Panc1 (cell line): ENCODE measurements at regions not wholly inside any gene's neighbourhood (a gene's known extent, or its start where the extent isn't known, plus 50 kb on each side); places are given as distances from the start of the nearest gene placed in this dataset.
"Not testable (repeated sequence)": the region's sequence is repeated elsewhere in the genome, so short reads cannot be mapped to it uniquely, and the experiment has no call there.

ENCODE experiments used
- ATAC-seq: fragments of 200-7000 bp; cut with Tn5 transposase; 2 replicates; pipeline ENCODE4 v1.9.1; 2020; ENCODE audit warnings: mild to moderate bottlenecking, moderate library complexity
- BruUV-seq: library from RNA; stranded (reverse); fragments of 400-500 nt; replicated peaks from 2 replicates; lab custom pipeline; 2021; lab: Mats Ljungman, UMichigan
- CTCF ChIA-PET: fragments of 300-600 bp; sonication (Branson Sonifier 250); formaldehyde crosslinking; loops from one replicate; lab custom pipeline; 2022; ENCODE audit warnings: antibody characterized with exemption; lab: Charles Lee
- POLR2A ChIA-PET: fragments of 300-600 bp; sonication (Branson Sonifier 250); formaldehyde crosslinking; loops from one replicate; lab custom pipeline; 2022; ENCODE audit warnings: antibody characterized with exemption; lab: Charles Lee
- DNase-seq: peaks from one replicate; pipeline ENCODE4 v3.0.0-alpha.2; 2010; ENCODE audit warnings: low read depth, low spot score
- H3K27ac ChIP-seq: 2 replicates; pipeline ENCODE4 v1.5.1; 2011; ENCODE audit warnings: mild to moderate bottlenecking, low read length, inconsistent platforms
- H3K27me3 ChIP-seq: fragments of 200-500 bp; sonication (Bioruptor generic); 2 replicates; pipeline ENCODE4 v1.6.0; 2014; ENCODE audit warnings: low read length, inconsistent platforms; ENCODE audit not compliant: control insufficient read depth, insufficient read depth
- H3K36me3 ChIP-seq: fragments of 200-500 bp; sonication (Bioruptor generic); 2 replicates; pipeline ENCODE4 v1.5.1; 2014; ENCODE audit warnings: inconsistent platforms, mild to moderate bottlenecking, low read length, moderate library complexity; ENCODE audit not compliant: control insufficient read depth, insufficient read depth
- H3K4me1 ChIP-seq: 2 replicates; pipeline ENCODE4 v1.5.1; 2011; ENCODE audit warnings: inconsistent platforms, mild to moderate bottlenecking, low read length, moderate library complexity; ENCODE audit not compliant: control insufficient read depth, insufficient read depth
- H3K4me3 ChIP-seq, 2 experiments: 2 replicates each; pipeline ENCODE4 v1.5.1; 2011 to 2012; ENCODE audit warnings: low read depth in 2 of 2, low read length in 2 of 2, mild to moderate bottlenecking in 2 of 2, inconsistent platforms in 1 of 2, moderate library complexity in 1 of 2
- H3K9me3 ChIP-seq: fragments of 200-500 bp; sonication (Bioruptor generic); 2 replicates; pipeline ENCODE4 v1.5.1; 2014; ENCODE audit warnings: low read depth, mild to moderate bottlenecking, inconsistent platforms, low read length, moderate library complexity; ENCODE audit not compliant: control insufficient read depth, insufficient read depth
- CTCF ChIP-seq: fragments of 450-650 bp; IDR thresholded peaks from 2 replicates; pipeline ENCODE4 v1.5.1; 2017; ENCODE audit warnings: mild to moderate bottlenecking
- POLR2AphosphoS5 ChIP-seq: IDR thresholded peaks from 2 replicates; pipeline ENCODE4 v1.6.1; 2012; ENCODE audit warnings: mild to moderate bottlenecking, low read depth, low read length, moderate library complexity
- REST ChIP-seq, 2 experiments: IDR thresholded peaks; 2 replicates each; pipeline ENCODE4 v1.6.1; 2011 to 2012; ENCODE audit warnings: low read depth in 2 of 2, control low read depth in 1 of 2, low read length in 1 of 2, mild to moderate bottlenecking in 1 of 2, moderate library complexity in 1 of 2; ENCODE audit not compliant: insufficient read depth in 1 of 2
- SIN3A ChIP-seq: IDR thresholded peaks from 2 replicates; pipeline ENCODE4 v1.6.1; 2012; ENCODE audit warnings: low read depth, mild to moderate bottlenecking, low read length, moderate library complexity, borderline replicate concordance; ENCODE audit not compliant: insufficient read depth
- TCF7L2 ChIP-seq: IDR thresholded peaks from 2 replicates; pipeline ENCODE4 v1.6.1; 2011; ENCODE audit warnings: mild to moderate bottlenecking, low read depth, low read length, inconsistent platforms
- in situ Hi-C: cut with HindIII; loops from 2 replicates; pipeline ENCODE4 v1.10.0; 2016; ENCODE audit warnings: low sequenced_read_pairs, low pct_unique_long_range_greater_than_20kb
- intact Hi-C: fragments of 100-400 bp; cut with micrococcal nuclease; formaldehyde crosslinking; loops from one replicate; pipeline ENCODE4 v1.10.0; 2022; ENCODE audit not compliant: unreplicated experiment

- Histone ChIP-seq H3K4me1 (no peaks in the 10 kb centered on the region), H3K36me3 (no peaks in the 10 kb centered on the region), H3K4me3 (no peak overlapping the region), H3K9me3 (no peaks in the 10 kb centered on the region), H3K27ac (no peak overlapping the region), H3K27me3 (no peaks in the 10 kb centered on the region)
- ATAC-seq (no peak), DNase-seq (no peak)
- POLR2A ChIA-PET, result no interaction called here
- BruUV-seq, result no TSS peak
- CTCF ChIA-PET, result no interaction called here
- TF ChIP-seq CTCF (no peak), TCF7L2 (no peak), REST (IDR thresholded peaks at IDR 0.05; ENCODE audit: insufficient read depth in 1 of 2, low read depth in 2 of 2, low read length in 1 of 2) (no peak), SIN3A (no peak), POLR2AphosphoS5 (no peak)
- intact Hi-C loops (no loop called here), in situ Hi-C loops (no loop called here)
These were observed 1777.1 kb downstream of the OLFM4 start for GRCh38 chr13:54805743-54806142.

- in situ Hi-C loops, ATAC-seq, H3K27me3 ChIP-seq, H3K9me3 ChIP-seq, POLR2A ChIA-PET, H3K27ac ChIP-seq, intact Hi-C loops, H3K36me3 ChIP-seq, H3K4me3 ChIP-seq, DNase-seq, H3K4me1 ChIP-seq, CTCF ChIA-PET, BruUV-seq: not testable (repeated sequence)
These were observed 1793.4 kb downstream of the OLFM4 start for GRCh38 chr13:54821938-54822470.

GRCh38 chr13:54829391-54830068, 1800.9 kb downstream of the OLFM4 start:
- ATAC-seq, BruUV-seq, DNase-seq, H3K27me3 ChIP-seq, CTCF ChIA-PET, H3K9me3 ChIP-seq, H3K27ac ChIP-seq, intact Hi-C loops, H3K4me1 ChIP-seq, in situ Hi-C loops, H3K36me3 ChIP-seq, POLR2A ChIA-PET, H3K4me3 ChIP-seq: not testable (repeated sequence)
